Esophagus squamous epithelium (tissue), 5 donors: ENCODE measurements at regions not wholly inside any gene's neighbourhood (a gene's known extent, or its start where the extent isn't known, plus 50 kb on each side); places are given as distances from the start of the nearest gene placed in this dataset.

Source experiments
- DNase-seq: peaks from one replicate; lab custom pipeline; 2025; lab: John Stamatoyannopoulos, UW
- H3K27ac ChIP-seq, 4 donors: fragments of 200-600 bp; sonication (generic); one replicate each; pipeline ENCODE4 v1.5.1; 2016 to 2019; ENCODE audit warnings: mild to moderate bottlenecking in 1 of 4
- H3K27me3 ChIP-seq, 4 donors: fragments of 200-600 bp; sonication (generic); 1 replicate in 3 of 4; 2 replicates in 1 of 4; pipeline versions ENCODE4 v1.5.1 to v1.6.0; 2017 to 2021; ENCODE audit warnings: antibody characterized with exemption in 1 of 4
- H3K36me3 ChIP-seq, 3 donors: fragments of 200-600 bp; sonication (generic); one replicate each; pipeline ENCODE4 v1.5.1; 2016 to 2019
- H3K4me1 ChIP-seq, 3 donors: fragments of 200-600 bp; sonication (generic); one replicate each; pipeline ENCODE4 v1.5.1; 2017 to 2019
- H3K4me3 ChIP-seq, 4 donors: fragments of 200-600 bp; sonication (generic); 1 replicate in 3 of 4; 2 replicates in 1 of 4; pipeline ENCODE4 v1.5.1; 2016 to 2019; ENCODE audit warnings: mild to moderate bottlenecking in 2 of 4, moderate library complexity in 1 of 4
- H3K9me3 ChIP-seq, 3 donors: fragments of 200-600 bp; sonication (generic); one replicate each; pipeline ENCODE4 v1.5.1; 2016 to 2019
- CTCF ChIP-seq, 6 experiments: fragments of 450-650 bp in 4 of 6; fragments of 200-600 bp in 2 of 6; sonication (generic) in 2 of 6; IDR thresholded peaks; one replicate each; pipeline ENCODE4 v1.5.1; 2016 to 2019; ENCODE audit warnings: antibody characterized with exemption in 6 of 6, mild to moderate bottlenecking in 4 of 6, moderate library complexity in 4 of 6
- POLR2A ChIP-seq, 4 donors: fragments of 450-650 bp; IDR thresholded peaks; one replicate each; pipeline ENCODE4 v1.6.1; 2017; ENCODE audit warnings: antibody characterized with exemption in 4 of 4, mild to moderate bottlenecking in 4 of 4, moderate library complexity in 3 of 4
- WGBS, 2 donors: methylation state at CpG; one replicate each; pipeline ENCODE4 v1.1.5; 2018; 5-methylcytosine and 5-hydroxymethylcytosine counted together
- intact Hi-C: fragments of 100-400 bp; cut with DNase I; formaldehyde crosslinking; loops from one replicate; pipeline ENCODE4 v1.15.0; 2022
- donor health status: DM: yes; HTN: yes; CAD: no.

DNA sequence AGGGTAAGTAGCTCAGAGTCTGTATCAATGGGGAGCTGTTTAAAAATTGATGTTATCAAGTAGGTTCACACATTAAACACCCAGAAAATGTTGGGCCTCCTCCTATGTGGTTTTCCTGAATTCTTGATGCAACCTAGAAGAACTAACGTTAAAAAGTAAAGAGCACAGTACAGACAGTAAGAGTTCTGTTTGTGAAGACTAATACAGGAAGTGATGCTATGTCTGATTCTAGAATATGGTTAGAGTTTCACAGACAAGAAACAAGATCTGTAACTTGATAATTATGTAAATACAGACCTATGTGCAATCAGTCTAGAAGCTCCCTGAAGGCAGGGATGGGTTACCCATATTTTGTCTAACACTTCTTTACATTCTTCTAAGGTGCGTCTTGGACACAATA is 214.9 kb upstream of the BTG1 start:
- Histone ChIP-seq H3K27me3 (no peaks in the 10 kb centered on the region), H3K9me3 (no peaks in the 10 kb centered on the region), H3K36me3 (no peaks in the 10 kb centered on the region), H3K4me3 (no peak overlapping the region), H3K4me1 (peaks cover 0 to 13% (median 0%) of the 10 kb centered on the region in 3 donors), H3K27ac (no peak overlapping the region)
- 78 to 82% methylated on average over 2 of the region's 2 CpGs for WGBS, 2 donors
- DNase-seq = no peak
- intact Hi-C loops = no loop called here
- TF ChIP-seq POLR2A (IDR thresholded peaks at IDR 0.05) (no peak), CTCF (IDR thresholded peaks at IDR 0.05) (no peak)

DNA sequence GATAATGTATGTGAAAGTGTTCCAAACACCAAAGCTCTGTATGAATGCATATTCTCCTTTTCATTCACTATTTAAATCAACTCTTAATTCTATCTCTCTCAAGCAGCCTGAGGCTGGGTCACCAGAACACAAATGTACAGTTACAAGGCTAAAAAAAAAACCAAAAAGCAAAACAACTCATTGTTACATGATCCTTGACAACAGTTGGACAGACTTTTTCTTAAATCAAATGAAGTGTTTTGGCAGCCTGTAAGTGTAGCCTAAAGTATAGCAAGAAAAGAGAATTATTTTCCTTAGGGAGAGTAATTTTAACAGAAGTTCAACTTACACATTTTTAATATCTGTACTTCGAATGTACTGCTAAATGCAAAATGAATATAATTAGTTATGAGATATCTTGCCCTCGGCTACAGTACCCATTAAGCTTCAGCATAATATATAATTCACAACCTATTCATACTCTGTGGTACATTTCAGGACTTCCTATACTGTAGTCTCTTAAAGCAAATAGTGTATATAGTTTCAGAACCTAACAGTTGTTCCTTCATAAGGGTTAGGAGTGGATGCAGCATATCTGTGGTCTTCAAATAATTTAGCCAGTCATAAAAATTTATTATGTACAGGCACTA is 214.0 kb upstream of the BTG1 start:
- TF ChIP-seq POLR2A (IDR thresholded peaks at IDR 0.05) (no peak), CTCF (IDR thresholded peaks at IDR 0.05) (no peak)
- DNase-seq = no peak
- H3K36me3 ChIP-seq = no peaks in the 10 kb centered on the region
- H3K4me1 ChIP-seq = peaks cover 0 to 13% (median 0%) of the 10 kb centered on the region in 3 donors
- H3K27ac ChIP-seq = no peak overlapping the region
- WGBS, 2 donors = 88 to 95% methylated on average over 2 of the region's 2 CpGs
- intact Hi-C loops = no loop called here
- no peak overlapping the region for H3K4me3 ChIP-seq
- H3K27me3 ChIP-seq = no peaks in the 10 kb centered on the region
- H3K9me3 ChIP-seq = no peaks in the 10 kb centered on the region

- H3K4me1 ChIP-seq = peaks cover 0 to under 1% (median 0%) of the 10 kb centered on the region in 3 donors
- no peak overlapping the region for H3K27ac ChIP-seq
- H3K4me3 ChIP-seq = no peak overlapping the region
- TF ChIP-seq POLR2A (IDR thresholded peaks at IDR 0.05) (no peak), CTCF (IDR thresholded peaks at IDR 0.05) (no peak)
- intact Hi-C loops = no loop called here
- H3K9me3 ChIP-seq = no peaks in the 10 kb centered on the region
- DNase-seq = no peak
- H3K27me3 ChIP-seq = no peaks in the 10 kb centered on the region
- no peaks in the 10 kb centered on the region for H3K36me3 ChIP-seq
- 88 to 89% methylated on average over 5 of the region's 5 CpGs for WGBS, 2 donors
Measured at GRCh38 chr12:92357584-92358261, 212.1 kb upstream of the BTG1 start.

- Histone ChIP-seq H3K36me3 (no peaks in the 10 kb centered on the region), H3K4me1 (no peaks in the 10 kb centered on the region), H3K9me3 (no peaks in the 10 kb centered on the region), H3K27ac (no peak overlapping the region), H3K27me3 (no peaks in the 10 kb centered on the region), H3K4me3 (no peak overlapping the region)
- intact Hi-C loops = no loop called here
- TF ChIP-seq POLR2A (IDR thresholded peaks at IDR 0.05) (no peak), CTCF (IDR thresholded peaks at IDR 0.05) (no peak)
- 67 to 83% methylated on average over 2 of the region's 2 CpGs for WGBS, 2 donors
- DNase-seq = no peak
Measured at GRCh38 chr12:92356425-92356824, 210.8 kb upstream of the BTG1 start.

GRCh38 chr12:92349635-92350034 is 204.0 kb upstream of the BTG1 start:
- intact Hi-C loops = no loop called here
- TF ChIP-seq POLR2A (IDR thresholded peaks at IDR 0.05) = no peak
- no peak for TF ChIP-seq CTCF (IDR thresholded peaks at IDR 0.05)

More at GRCh38 chr12:92349635-92350034, 204.0 kb upstream of the BTG1 start:
- WGBS, 2 donors = 95 to 100% methylated on average over 1 of the region's 1 CpG
- Histone ChIP-seq H3K27ac (no peak overlapping the region), H3K4me1 (no peaks in the 10 kb centered on the region), H3K27me3 (no peaks in the 10 kb centered on the region), H3K36me3 (no peaks in the 10 kb centered on the region), H3K9me3 (no peaks in the 10 kb centered on the region), H3K4me3 (no peak overlapping the region)
- no peak for DNase-seq
